ENCODE measurements at regions not wholly inside any gene's neighbourhood (a gene's known extent, or its start where the extent isn't known, plus 50 kb on each side); places are given as distances from the start of the nearest gene placed in this dataset.
"Not testable (repeated sequence)": the region's sequence is repeated elsewhere in the genome, so short reads cannot be mapped to it uniquely, and the experiment has no call there.

GRCh38 chr5:36786448-36787012, 90.0 kb upstream of the NIPBL start:
- no peak for DNase-seq

- DNase-seq: no peak
Measured at GRCh38 chr5:36787365-36788093, 89.0 kb upstream of the NIPBL start.

DNA sequence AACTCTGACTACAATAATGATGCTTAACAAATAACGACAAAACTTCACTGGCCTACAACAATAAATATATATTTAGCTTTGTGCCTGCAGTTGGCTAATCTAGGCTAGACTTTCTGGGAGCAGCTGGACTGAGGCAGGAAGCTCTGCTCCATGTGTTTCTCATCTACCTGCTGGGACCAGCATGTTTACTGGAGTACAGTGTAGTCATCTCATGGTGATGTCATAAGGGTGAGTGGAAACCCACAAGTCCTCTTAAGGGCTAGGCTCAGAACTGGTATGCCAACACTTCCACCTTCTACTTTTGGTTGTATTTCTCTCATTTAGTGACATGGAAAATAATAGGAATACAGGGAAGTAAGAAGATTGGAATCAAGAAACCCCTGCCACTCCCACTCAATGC, 85.7 kb upstream of the NIPBL start:
- no peak for DNase-seq

DNA sequence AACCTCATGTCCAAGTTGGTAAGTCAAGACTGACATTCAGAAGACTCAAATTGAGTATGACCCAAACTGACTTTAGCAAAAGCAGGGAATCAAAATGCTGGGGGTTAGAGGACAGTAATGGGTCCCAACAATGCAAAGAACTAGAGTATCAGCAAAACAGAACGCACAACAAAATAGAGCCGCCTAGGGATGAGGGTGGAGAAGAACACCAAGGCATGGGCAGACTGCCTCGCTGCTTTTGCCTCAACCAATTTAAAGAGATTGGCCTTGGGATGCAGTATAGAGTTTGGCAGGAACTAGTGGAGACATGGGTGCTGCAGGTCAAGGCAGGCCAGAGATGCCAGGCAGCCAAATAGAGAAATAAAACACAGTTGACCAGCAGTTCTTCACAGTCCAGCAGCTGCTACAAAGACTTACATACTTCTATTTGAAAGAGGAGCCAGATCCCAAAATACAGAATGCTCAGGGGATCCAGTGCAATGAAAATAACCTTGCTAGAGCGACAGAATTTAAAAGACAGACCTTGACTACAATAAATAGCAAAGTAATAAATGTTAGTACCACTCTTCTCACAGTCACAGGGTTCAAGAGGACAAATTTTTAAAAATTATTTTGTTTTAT, 83.9 kb upstream of the NIPBL start:
- no peak for DNase-seq

- DNase-seq: no peak
Measured at GRCh38 chr5:36795366-36795765, 81.2 kb upstream of the NIPBL start.

DNA sequence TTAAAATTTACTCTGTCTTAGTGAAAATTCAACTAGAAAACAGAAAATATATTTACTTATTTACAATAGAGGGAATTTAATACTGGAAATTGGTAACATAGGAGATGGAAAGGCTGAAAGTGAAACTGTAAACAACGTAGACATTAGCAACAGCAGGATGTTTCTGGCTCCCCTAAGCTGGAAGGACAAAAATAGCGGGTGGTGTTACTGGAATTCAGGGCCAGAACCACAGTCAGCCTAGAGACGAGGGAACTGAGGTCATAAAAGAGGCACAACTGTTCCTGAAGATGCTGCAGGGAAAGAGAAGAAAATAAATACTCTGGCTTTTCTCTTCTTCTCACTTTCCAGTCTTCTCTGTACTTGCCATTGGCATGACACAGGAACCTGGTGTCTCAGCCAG, 80.4 kb upstream of the NIPBL start:
- no peak for DNase-seq

- no peak for DNase-seq
Measured at GRCh38 chr5:36801523-36801922, 75.0 kb upstream of the NIPBL start.

DNA sequence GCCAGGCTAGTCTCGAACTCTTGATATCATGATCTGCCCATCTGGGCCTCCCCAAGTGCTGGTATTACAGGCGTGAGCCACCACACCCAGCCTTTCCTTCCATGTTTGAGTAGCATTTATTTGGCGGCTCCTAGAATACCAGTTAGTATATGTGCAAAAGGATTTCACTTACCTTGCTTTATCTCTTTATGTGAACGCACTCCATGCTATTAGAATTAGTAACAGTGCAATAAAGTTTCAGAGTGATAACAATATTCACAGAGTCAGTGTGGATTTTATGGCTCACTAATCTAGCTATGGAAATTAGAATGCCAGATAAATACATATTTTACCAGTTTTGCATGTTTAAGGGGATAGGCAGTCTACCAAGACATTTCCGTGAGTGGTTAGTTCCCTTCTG, 74.4 kb upstream of the NIPBL start:
- DNase-seq: no peak

GRCh38 chr5:36813249-36813648, 63.3 kb upstream of the NIPBL start:
- DNase-seq: not testable (repeated sequence)

DNA sequence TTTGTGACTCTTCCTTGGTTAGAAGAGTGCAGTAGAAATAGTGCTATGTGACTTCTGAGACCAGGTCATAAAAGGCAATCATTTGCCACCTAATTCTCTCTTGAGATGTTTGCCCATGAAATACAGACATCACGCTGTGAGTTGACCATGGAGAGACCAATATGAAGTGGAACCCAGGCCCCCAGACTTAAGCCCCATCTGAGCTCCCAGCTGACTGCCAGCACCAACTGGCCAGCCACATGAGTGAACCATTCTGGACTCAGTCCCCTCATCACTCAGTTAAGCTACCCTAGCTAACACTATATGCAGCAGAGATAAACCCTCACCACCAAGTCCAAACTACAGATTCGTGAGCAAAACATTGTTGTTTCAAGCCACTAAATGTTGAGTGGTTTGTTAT, 60.7 kb upstream of the NIPBL start:
- DNase-seq: no peak

DNA sequence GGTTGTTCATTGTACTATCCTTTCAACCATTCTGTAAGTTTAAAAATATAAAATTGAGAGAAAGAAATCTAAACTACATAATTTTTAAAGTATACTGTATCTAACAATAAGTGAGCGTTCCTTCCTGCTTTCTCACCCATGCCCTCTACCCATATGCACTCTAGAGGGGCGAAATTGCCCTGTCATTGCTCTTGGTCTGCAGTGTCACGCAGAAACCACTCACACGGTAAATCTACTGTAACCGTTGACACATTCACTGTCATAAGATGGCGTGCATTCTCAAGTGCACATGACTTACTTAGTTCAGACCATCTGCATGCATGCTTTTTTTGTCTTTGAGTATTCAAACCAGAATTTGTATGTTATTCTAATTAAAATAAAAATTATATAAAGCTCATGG, 55.7 kb upstream of the NIPBL start:
- DNase-seq: no peak

DNA sequence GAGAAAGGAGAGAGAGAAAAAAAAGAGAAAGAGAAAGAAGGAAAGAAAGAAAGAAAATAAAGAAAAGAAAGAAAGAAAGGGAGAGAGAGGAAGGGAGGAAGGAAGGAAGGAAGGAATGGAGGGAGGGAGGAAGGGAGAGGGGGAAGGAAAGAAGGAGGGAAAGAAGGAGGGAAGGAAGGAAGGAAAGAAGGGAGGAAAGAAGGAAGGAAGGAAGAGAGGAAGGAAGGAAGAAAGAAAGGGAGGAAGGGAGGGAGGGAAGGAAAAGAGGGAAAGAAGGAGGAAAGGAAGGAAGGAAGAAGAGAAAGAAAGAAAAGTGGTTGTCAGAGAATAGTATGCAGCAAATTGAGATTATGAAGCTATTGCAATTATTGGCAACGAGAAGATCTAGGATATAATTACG, 49.9 kb upstream of the NIPBL start:
- no peak for DNase-seq

Data from activated CD4-positive, CD25-positive, alpha-beta regulatory T cell treated with anti-CD3 and anti-CD28 coated beads, Interleukin-2, amount 50 U/mL, for 72 hours (primary cell).